GM18502 (cell line): ENCODE measurements at regions not wholly inside any gene's neighbourhood (a gene's known extent, or its start where the extent isn't known, plus 50 kb on each side); places are given as distances from the start of the nearest gene placed in this dataset.
A peak's percentile ranks its signal among the peaks of the same experiment; 100 is the strongest.

ENCODE experiments used
- ATAC-seq: cut with Tn5 transposase; IDR thresholded peaks from one replicate; pipeline ENCODE4 v1.9.1; 2021; ENCODE audit warnings: mild to moderate bottlenecking; ENCODE audit not compliant: unreplicated experiment, poor library complexity

- no peak for ATAC-seq
These were observed 155.1 kb downstream of the DCK start for GRCh38 chr4:71148545-71148944.

- ATAC-seq: no peak
These were observed 157.6 kb downstream of the DCK start for GRCh38 chr4:71151054-71151453.

DNA sequence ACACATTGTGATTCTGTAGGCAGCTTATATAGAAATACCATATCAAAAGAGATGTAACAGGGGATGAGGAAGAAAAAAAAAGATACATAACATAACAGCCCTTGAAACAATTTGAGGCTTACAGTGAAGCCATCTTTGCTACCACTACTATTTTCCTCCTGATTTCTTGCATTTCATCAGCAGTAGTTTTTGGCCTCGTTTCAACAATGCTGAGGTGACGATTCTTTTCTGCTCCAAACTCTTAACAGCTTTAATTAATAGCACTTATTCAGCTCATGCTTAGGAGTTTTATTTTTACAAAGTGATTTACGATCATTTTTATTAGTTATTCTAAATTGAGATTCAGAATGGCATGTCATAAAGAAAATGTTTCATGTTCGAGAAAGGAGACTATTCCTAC, 163.2 kb downstream of the DCK start:
- no peak for ATAC-seq

- no peak for ATAC-seq
These were observed 168.9 kb downstream of the DCK start for GRCh38 chr4:71162386-71162785.

DNA sequence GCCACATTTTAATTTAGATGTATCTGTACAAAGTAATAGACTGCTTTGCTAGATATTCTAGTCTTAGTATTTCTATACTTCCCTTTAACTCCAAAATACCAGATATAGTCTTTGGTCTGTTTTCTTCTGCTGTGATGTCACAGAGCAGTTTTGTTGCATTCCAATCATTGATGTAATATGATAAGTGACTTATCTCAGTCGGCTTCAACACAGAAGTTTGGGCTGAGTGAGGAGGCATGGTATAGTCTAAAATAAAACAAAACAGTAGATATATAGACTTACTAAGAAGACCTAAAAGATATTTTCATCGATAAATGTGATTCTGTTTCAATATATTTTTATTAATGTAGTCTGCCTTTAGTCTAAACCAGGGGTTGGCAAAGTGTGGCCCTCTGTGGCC, 169.9 kb downstream of the DCK start:
- no peak for ATAC-seq

GRCh38 chr4:71167083-71167482, 171.7 kb upstream of the SLC4A4 start:
- ATAC-seq: no peak

DNA sequence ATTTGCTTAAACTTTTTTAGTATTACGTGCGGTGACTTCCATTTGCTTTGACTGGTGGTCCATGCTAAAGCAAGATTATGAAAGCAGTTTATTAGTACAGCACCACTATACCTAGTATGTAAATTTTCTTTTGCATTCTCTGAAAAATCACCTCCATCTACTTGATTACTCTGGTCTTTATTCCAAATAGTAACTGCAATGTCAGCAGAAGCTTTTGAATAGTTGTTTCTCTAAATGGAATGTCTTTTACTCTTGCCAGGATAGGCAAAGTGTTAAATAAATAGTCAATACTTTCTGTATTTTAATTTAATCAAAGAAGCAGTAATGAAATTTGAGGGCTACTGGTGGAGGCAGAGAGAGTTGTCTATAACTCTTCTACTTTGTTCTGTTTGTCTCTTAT, 167.2 kb upstream of the SLC4A4 start:
- ATAC-seq: no peak

GRCh38 chr4:71181332-71181731, 157.5 kb upstream of the SLC4A4 start:
- no peak for ATAC-seq

DNA sequence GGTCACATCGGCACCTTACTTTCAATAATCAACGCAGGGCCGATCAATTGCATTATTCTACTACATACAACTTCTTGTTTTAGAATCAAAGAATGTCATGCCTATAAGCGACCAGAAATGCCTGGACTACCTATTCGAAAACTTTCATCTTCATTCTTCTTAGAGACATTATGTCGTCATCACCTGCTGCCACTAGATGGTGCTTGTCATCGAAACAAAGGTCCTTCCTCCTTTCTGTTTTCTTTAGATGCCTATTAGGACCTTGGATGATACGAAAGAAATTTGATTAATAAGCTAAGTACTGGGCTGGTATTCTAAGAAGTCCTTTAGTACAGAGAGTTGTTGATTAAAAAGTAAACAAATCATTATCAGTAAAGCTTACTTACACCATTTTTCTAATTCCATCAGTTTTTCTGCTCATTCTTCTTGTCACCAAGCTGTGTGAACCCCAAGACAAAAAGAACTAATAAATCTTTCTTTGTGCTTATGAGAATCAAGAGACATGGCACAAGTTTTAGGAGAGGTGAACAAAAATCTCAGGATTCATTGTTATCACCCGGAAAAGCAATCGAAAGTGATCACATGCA, 154.5 kb upstream of the SLC4A4 start:
- peak; percentile 76 for ATAC-seq

DNA sequence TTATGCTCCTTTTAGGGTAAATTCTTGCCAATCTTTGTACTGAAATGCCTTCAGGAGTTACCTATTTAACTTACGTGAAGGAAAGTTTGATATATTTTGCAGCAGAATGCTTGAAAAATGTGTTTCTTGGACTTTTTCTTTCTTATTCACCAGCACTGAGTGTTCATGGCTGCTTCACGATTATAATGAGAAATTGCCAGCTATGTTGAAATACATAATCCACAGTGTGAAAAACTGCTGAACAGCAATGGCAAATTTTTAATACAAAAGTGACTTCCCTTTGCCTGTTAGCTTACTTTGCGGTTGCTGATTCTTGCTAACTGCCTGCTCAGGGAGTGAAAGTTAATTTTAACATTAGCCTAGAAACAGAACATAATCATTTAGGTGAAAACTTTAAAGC, 153.8 kb upstream of the SLC4A4 start:
- ATAC-seq: no peak

- no peak for ATAC-seq
These were observed 152.6 kb upstream of the SLC4A4 start for GRCh38 chr4:71186257-71186565.

- ATAC-seq: peak; percentile 39
These were observed 152.0 kb upstream of the SLC4A4 start for GRCh38 chr4:71186566-71187403.

GRCh38 chr4:71187404-71188155, 151.2 kb upstream of the SLC4A4 start:
- peak; percentile 19 for ATAC-seq

DNA sequence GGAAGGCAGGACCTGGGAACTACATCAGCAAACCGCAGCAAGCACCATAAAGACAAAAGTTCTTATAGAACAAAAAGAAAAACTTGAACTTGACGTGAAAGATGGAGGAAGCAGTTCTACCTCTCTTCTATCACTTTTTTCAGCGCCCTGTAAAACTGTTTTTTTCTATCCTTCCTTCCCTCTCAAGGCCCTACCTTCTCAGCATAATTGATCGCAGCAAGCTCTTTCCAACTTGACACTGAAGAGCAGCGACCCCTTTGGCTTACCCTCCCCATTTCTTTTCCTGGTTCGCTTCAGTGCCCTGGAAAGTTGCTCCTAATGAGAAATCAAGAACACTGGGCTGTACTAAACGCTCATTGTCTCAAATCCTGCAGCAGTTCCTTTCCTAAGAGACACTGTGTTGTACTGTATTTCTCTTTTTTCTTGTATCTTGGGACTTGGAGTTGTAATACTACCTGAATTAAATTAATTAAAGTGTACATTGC, 150.6 kb upstream of the SLC4A4 start:
- ATAC-seq: no peak

DNA sequence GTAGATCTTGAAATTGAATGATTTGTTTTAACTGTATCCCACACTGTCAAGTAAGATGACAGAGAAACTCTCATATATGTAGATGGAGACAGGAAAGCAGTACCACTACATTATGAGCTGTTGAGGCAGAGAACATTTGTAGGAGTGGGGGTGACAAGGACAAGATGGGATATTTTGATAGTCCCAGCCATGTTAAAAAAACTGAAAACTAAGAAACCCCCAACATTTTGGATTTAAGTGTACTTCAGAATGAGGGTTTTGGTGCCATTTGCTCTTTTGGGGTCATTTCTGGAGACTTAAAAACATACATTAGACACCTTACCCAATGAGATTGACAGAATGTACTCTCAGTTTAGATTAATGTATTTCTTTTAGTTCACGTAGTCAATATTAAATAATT, 149.9 kb upstream of the SLC4A4 start:
- no peak for ATAC-seq

- no peak for ATAC-seq
These were observed 149.3 kb upstream of the SLC4A4 start for GRCh38 chr4:71189471-71189870.

DNA sequence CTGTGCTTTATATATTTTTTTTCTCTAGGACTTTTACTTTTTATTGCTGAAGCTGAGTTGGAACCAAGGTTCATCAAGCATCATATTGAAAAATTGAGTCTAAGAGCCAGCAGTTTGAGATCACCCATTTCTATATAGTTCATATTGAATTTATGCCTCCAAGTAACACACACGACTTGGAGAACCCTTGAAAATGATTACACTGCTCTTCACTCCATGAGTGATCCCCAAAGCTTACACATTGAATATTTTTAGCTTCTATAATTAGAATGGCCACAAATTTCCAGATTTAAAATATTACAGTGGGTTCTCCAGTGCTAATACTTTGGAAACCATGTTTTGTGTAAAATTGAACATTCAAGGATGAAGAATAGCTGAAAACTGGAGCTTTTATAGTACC, 144.4 kb upstream of the SLC4A4 start:
- ATAC-seq: no peak

DNA sequence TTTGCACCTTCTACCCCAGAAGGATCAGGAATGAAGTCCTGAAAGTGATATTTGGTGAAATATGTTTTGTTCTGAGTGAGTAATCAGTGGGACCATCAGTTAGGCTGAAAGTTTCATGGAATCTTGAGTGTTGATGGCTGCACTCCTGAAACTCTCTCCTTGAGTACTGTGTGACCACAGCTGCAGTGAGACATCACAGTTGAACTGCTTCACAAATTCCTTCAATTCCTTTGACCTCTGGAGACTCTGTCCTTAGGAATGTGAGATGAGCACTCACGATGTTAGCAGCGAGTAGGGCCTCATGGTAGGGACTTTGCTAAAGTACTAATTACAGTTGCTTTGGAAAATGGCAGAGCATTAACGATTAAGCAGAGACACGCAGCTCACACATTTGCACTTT, 142.9 kb upstream of the SLC4A4 start:
- no peak for ATAC-seq

DNA sequence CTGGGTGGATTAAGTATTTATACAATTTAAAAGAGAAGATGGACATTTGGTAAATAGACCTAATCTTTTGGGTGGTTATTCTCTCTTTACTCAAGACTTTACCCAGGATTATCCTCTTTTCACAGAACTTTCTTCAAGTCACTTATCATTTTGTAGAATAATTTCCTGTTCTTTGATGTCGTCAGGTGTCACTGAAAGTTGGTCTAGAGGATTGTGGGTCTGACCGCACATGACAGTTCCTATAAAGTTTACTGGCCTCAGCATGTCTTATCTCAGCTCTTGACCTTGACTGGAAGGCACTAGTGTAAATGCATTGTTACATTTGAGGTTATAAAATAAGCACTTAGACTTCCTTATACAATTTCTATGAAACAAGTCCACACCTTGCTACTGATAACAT, 139.9 kb upstream of the SLC4A4 start:
- ATAC-seq: no peak

DNA sequence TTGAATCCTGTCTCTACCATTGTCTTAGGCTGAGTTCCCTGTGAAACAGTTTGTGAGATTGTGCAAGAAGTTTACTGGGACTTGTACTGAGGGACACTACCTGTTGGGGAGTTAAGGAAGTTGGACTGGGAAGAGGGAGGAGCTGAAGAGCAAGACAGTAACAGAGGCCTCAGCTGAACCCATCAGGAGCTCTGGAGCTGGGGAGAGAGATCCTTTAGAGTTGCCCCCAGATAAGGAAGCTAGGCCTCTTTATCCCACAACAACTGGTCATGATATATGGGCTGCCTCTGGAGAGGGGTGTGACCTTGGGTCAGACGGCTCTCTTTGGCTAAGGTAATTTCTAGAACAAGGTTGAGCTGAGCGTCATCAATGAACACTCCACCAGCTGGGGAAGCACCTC, 137.8 kb upstream of the SLC4A4 start:
- no peak for ATAC-seq

- no peak for ATAC-seq
These were observed 136.8 kb upstream of the SLC4A4 start for GRCh38 chr4:71201817-71202576.
